ENCODE measurements at regions not wholly inside any gene's neighbourhood (a gene's known extent, or its start where the extent isn't known, plus 50 kb on each side); places are given as distances from the start of the nearest gene placed in this dataset.
"Not testable (repeated sequence)": the region's sequence is repeated elsewhere in the genome, so short reads cannot be mapped to it uniquely, and the experiment has no call there.

- in situ Hi-C loops (cut with MboI) (no loop called here), intact Hi-C loops (cut with micrococcal nuclease) (no loop called here)
- Histone ChIP-seq H3K9me3 (replicated peaks; ENCODE audit: control insufficient read depth, insufficient read depth, low read depth, low read length) (no peaks in the 10 kb centered on the region), H4K20me1 (replicated peaks; ENCODE audit: control insufficient read depth, insufficient read depth, low read length) (no peaks in the 10 kb centered on the region), H3K9me1 (ENCODE audit: control insufficient read depth, insufficient read depth, low read length) (no peaks in the 10 kb centered on the region), H3K4me3 (no peak overlapping the region), H3K27me3 (ENCODE audit: control insufficient read depth in 2 of 2, insufficient read depth in 2 of 2, low read length in 2 of 2) (no peaks in the 10 kb centered on the region), H3K4me1 (replicated peaks in 1 of 2; ENCODE audit: control insufficient read depth in 2 of 2, insufficient read depth in 2 of 2, low read length in 2 of 2) (no peaks in the 10 kb centered on the region), H3K27ac (ENCODE audit: extremely low read depth, low read depth, low read length) (no peak overlapping the region), H3K36me3 (ENCODE audit: control insufficient read depth, insufficient read depth, low read length) (no peaks in the 10 kb centered on the region), H3K9ac (ENCODE audit: insufficient read depth in 1 of 2, low read depth in 2 of 2, low read length in 2 of 2) (no peak overlapping the region), H2AFZ (ENCODE audit: low read depth, low read length) (no peak overlapping the region), H3K79me2 (ENCODE audit: control insufficient read depth, insufficient read depth, low read length) (no peaks in the 10 kb centered on the region), H3K4me2 (ENCODE audit: insufficient read depth, low read length) (no peak overlapping the region)
- WGBS (ENCODE audit: insufficient coverage, low coverage, missing lambda C conversion rate): 0% methylated on average over 2 of the region's 2 CpGs
- no peak for ATAC-seq
- no peak for FAIRE-seq
- ChIA-PET CTCF (ENCODE audit: low intra/inter-chr PET ratio) (no interaction called here), POLR2A (no interaction called here)
- DNase-seq (ENCODE audit: extremely low read depth in 1 of 4, low spot score in 3 of 4): no peak
- TF ChIP-seq TBP (optimal IDR thresholded peaks at IDR 0.05; ENCODE audit: low read depth, low read length) (no peak), ZNF436 (CRISPR knock-in tag; IDR thresholded peaks at IDR 0.05) (no peak), THRAP3 (IDR thresholded peaks at IDR 0.05; ENCODE audit: borderline replicate concordance) (no peak), CTBP1 (IDR thresholded peaks at IDR 0.05; ENCODE audit: borderline replicate concordance) (no peak)
- no TSS peak for BruUV-seq (replicated peaks)
These were observed 77.6 kb upstream of the NID2 start for GRCh38 chr14:52146504-52146903.

- CTCF ChIA-PET (ENCODE audit: low intra/inter-chr PET ratio); POLR2A ChIA-PET: not testable (repeated sequence)
These were observed 75.2 kb upstream of the NID2 start for GRCh38 chr14:52144099-52144498.

More at GRCh38 chr14:52144099-52144498, 75.2 kb upstream of the NID2 start:
- peak; percentile 72 for TF ChIP-seq ZNF146 (CRISPR knock-in tag; IDR thresholded peaks at IDR 0.05; ENCODE audit: unreplicated experiment)
- FAIRE-seq; H3K4me3 ChIP-seq; H3K9me1 ChIP-seq (ENCODE audit: control insufficient read depth, insufficient read depth, low read length); H2AFZ ChIP-seq (ENCODE audit: low read depth, low read length); H4K20me1 ChIP-seq (replicated peaks; ENCODE audit: control insufficient read depth, insufficient read depth, low read length); H3K79me2 ChIP-seq (ENCODE audit: control insufficient read depth, insufficient read depth, low read length); BruUV-seq (replicated peaks); H3K4me1 ChIP-seq (replicated peaks in 1 of 2; ENCODE audit: control insufficient read depth in 2 of 2, insufficient read depth in 2 of 2, low read length in 2 of 2); DNase-seq (ENCODE audit: extremely low read depth in 1 of 4, low spot score in 3 of 4); H3K27me3 ChIP-seq (ENCODE audit: control insufficient read depth in 2 of 2, insufficient read depth in 2 of 2, low read length in 2 of 2); H3K9ac ChIP-seq (ENCODE audit: insufficient read depth in 1 of 2, low read depth in 2 of 2, low read length in 2 of 2); H3K4me2 ChIP-seq (ENCODE audit: insufficient read depth, low read length); intact Hi-C loops (cut with micrococcal nuclease); H3K36me3 ChIP-seq (ENCODE audit: control insufficient read depth, insufficient read depth, low read length); in situ Hi-C loops (cut with MboI); ATAC-seq; H3K27ac ChIP-seq (ENCODE audit: extremely low read depth, low read depth, low read length); H3K9me3 ChIP-seq (replicated peaks; ENCODE audit: control insufficient read depth, insufficient read depth, low read depth, low read length): not testable (repeated sequence)
- WGBS (ENCODE audit: insufficient coverage, low coverage, missing lambda C conversion rate): 19% methylated on average over 2 of the region's 2 CpGs
